ENCODE measurements at regions not wholly inside any gene's neighbourhood (a gene's known extent, or its start where the extent isn't known, plus 50 kb on each side); places are given as distances from the start of the nearest gene placed in this dataset.
"Not testable (repeated sequence)": the region's sequence is repeated elsewhere in the genome, so short reads cannot be mapped to it uniquely, and the experiment has no call there.

- in situ Hi-C loops (cut with MboI; ENCODE audit: low pct_unique_long_range_greater_than_20kb, low sequenced_read_pairs, unreplicated experiment): no loop called here
- DNase-seq (ENCODE audit: low spot score): no peak
- no peak for TF ChIP-seq CTCF (IDR thresholded peaks at IDR 0.05; ENCODE audit: extremely low read depth, insufficient read depth, missing control alignments)
Observed at GRCh38 chr3:194064380-194065332, 71.3 kb upstream of the HES1 start.

- in situ Hi-C loops (cut with MboI; ENCODE audit: low pct_unique_long_range_greater_than_20kb, low sequenced_read_pairs, unreplicated experiment); DNase-seq (ENCODE audit: low spot score): not testable (repeated sequence)
Observed at GRCh38 chr3:194067327-194067726, 68.6 kb upstream of the HES1 start.

- no peak for DNase-seq (ENCODE audit: low spot score)
- in situ Hi-C loops (cut with MboI; ENCODE audit: low pct_unique_long_range_greater_than_20kb, low sequenced_read_pairs, unreplicated experiment): no loop called here
- no peak for TF ChIP-seq CTCF (IDR thresholded peaks at IDR 0.05; ENCODE audit: extremely low read depth, insufficient read depth, missing control alignments)
Observed at GRCh38 chr3:194067949-194068362, 68.0 kb upstream of the HES1 start.

- no peak for DNase-seq (ENCODE audit: low spot score)
- in situ Hi-C loops (cut with MboI; ENCODE audit: low pct_unique_long_range_greater_than_20kb, low sequenced_read_pairs, unreplicated experiment): no loop called here
Observed at GRCh38 chr3:194069421-194070219, 66.3 kb upstream of the HES1 start.

GRCh38 chr3:194070220-194070633 lies 65.7 kb upstream of the HES1 start:
- no peak for TF ChIP-seq CTCF (IDR thresholded peaks at IDR 0.05; ENCODE audit: extremely low read depth, insufficient read depth, missing control alignments)
- in situ Hi-C loops (cut with MboI; ENCODE audit: low pct_unique_long_range_greater_than_20kb, low sequenced_read_pairs, unreplicated experiment): no loop called here
- no peak for DNase-seq (ENCODE audit: low spot score)

More at GRCh38 chr3:194069421-194070219, 66.3 kb upstream of the HES1 start:
- TF ChIP-seq CTCF (IDR thresholded peaks at IDR 0.05; ENCODE audit: extremely low read depth, insufficient read depth, missing control alignments): no peak

GRCh38 chr3:194070634-194071409 lies 65.1 kb upstream of the HES1 start:
- peak; percentile 96 for DNase-seq (ENCODE audit: low spot score)
- no peak for TF ChIP-seq CTCF (IDR thresholded peaks at IDR 0.05; ENCODE audit: extremely low read depth, insufficient read depth, missing control alignments)
- in situ Hi-C loops (cut with MboI; ENCODE audit: low pct_unique_long_range_greater_than_20kb, low sequenced_read_pairs, unreplicated experiment): no loop called here

Data from GM13977 (cell line).